HG02642 (cell line): ENCODE measurements at regions not wholly inside any gene's neighbourhood (a gene's known extent, or its start where the extent isn't known, plus 50 kb on each side); places are given as distances from the start of the nearest gene placed in this dataset.
"Not testable (repeated sequence)": the region's sequence is repeated elsewhere in the genome, so short reads cannot be mapped to it uniquely, and the experiment has no call there.

Experiments used
- ATAC-seq: cut with Tn5 transposase; IDR thresholded peaks from one replicate; pipeline ENCODE4 v1.9.1; 2021; ENCODE audit warnings: mild to moderate bottlenecking; ENCODE audit not compliant: unreplicated experiment, poor library complexity

DNA sequence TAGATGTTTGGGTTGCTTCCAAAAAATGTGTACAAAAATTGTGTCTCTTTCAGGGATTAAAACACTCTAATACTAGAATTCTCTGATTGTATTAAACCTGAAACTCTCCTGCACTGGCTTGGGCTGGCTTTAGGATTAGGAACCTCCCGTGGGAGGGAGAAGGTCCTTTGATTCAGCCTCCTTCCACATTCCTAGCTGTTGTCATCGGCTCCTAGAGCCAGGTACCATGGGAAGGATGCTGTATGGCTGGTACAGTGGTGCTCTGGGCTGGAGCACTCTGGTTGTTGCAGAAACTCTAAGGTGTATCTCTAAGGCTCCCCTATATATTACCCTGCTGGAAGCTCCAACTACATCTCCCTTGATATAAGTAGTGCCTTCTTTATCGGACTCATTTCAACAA, 245.2 kb upstream of the FOXK1 start:
- ATAC-seq: no peak

DNA sequence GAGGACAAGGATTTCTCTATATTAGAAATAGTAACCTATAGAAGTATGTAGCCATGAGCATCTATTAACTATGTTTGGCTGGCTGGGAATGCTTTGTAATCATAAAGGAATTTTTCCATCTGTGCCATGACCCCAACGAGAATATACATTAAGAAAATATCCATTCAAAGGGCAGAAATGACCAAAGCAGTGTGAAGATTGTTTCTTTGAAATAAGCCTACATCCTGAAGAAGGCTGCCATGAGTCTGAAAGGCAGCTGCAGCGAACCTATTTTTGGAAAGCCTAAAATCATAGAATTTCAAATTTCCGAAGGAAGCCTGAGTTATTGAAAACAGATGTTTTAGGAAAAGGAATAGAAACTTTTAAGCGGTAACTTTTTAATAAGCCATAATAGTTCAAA, 244.2 kb upstream of the FOXK1 start:
- no peak for ATAC-seq

DNA sequence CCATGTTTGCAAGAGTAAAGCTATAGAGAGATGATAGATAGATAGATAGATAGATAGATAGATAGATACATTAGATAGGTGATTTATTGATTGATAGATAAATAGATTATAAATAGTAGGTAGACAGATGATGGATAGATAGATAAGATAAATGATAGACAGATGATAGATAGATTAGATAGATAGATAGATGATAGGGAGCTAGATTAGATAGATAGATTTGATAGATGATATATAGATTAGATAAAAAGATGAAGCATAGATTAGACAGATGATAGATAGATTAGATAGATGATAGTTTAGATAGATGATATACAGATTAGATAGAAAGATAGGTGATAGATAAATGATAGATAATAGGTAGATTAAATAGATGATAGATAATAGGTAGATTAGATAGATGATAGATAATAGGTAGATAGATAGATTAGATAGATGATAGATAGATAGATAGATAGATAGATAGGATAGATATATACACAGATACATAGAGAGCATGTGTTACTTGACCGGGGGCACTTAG, 243.3 kb upstream of the FOXK1 start:
- ATAC-seq: no peak

DNA sequence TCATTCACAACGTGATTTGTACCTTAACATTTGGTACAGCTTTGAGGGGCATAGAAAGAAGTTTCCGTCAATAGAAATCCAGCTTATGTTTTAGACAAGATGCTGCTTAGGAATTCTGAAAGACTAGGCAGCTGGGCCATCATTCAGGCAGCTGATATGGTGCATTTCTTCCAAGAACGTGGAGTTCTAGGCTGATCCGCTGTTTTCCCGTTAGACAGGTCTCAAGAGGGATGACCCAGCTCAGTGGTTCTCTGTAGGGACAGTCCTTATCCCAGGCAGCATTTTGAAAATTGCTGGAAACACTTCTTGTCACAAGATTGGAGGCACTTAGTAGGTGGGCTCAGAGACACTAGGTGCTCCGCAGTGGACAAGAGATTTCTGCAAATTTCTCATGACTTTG, 242.7 kb upstream of the FOXK1 start:
- no peak for ATAC-seq

DNA sequence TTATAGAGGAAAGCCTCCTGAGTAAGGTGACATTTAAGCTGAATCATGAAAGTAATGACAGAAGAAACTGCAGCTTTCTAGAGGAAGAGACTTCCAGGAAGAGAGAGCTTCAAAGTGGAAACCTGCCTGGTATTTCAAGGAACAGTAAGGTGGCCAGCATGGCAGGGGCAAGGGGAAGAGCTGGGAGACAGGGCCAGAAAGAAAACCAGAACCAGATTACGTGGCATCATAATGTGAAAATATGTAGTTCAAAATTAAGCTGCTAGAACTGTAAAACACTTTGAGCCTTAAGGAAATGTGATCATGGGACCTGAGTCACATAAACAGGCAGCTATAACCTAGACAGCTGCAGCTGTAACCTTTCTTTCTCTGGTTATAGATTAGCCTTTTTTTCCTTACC, 238.0 kb upstream of the FOXK1 start:
- ATAC-seq: no peak

DNA sequence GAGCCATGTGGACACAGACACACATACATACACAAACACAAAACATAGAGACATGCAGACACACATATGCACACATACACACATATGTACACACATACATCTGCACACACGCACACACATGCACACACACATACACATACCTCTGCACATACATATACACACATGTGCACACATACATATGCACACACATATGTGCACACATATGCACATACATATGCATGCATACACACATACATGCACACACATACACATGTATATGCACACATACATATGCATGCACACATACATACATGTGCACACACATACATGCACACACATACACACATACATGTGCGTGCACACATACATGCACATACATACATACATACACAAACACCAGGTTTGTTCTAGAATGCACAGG, 236.3 kb upstream of the FOXK1 start:
- no peak for ATAC-seq

DNA sequence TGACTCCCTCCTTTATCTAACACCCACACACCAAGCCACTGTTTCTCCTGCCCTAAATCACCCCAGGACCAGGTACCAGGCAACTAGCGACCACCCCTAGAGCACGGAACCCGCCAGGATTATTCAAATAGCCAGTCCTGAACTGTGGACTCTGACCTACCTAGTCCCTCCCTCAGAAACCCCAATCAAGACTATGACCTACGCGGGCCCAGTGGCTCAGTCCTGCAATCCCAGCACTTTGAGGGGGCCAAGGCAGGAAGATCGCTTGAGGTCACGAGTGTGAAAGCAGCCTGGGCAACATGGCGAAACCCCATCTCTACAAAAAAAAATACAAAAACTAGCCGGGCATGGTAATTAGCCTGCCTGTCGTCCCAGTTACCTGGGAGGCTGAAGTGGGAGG, 232.8 kb upstream of the FOXK1 start:
- ATAC-seq: no peak

DNA sequence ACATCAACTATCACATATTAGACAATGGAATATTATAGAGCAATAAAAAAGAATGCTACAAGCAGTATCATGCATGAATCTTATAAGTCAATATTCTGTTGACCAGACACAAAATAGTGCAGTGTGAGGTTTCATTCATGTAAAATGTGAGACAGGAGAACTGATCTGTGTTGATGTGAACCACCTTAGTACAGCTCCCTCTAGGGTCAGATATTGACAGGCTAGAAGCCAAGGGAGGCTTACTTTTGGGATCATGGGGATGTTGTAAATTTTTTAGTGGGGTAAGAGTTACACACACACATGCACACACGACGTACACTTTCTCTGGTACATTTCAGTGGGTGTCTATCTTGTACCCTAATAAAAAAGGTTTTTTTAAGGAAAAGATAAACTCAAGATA, 231.6 kb upstream of the FOXK1 start:
- no peak for ATAC-seq

DNA sequence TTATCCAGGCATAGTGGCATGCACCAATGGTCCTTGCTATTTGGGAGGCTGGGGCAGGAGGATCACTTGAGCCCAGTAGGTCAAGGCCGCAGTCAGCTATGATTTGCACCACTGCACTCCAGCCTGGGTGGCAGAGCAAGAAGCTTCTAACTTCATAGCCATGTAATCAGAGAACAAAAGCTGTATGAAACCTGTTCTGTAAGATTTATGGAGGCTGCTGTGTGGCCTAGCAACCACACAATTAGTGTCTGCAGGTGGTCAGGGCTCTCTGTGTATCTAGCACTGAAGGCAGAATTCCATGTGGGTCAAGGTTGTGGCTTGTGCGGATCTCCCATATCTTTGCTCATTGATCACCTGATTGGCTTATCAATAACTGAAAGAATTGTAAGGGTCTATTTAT, 221.5 kb upstream of the FOXK1 start:
- no peak for ATAC-seq

DNA sequence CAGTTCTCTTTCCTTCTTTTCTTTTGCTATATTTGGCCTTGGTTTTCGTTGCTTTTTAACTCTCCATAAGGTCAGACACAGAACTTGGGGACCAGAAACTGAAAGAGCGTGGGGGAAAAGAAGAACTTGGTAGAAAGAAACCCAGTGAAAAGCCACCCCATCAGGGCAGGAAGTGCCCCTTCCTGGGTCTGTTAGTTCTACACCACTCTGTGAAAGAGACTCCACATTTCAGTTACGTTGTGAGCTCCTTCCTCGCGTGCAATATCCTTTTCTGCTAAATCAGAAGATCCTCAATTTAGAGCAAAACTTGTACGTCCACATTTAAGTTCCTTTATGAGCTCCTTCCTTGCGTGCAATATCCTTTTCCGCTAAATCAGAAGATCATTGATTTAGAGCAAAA, 220.6 kb upstream of the FOXK1 start:
- no peak for ATAC-seq

DNA sequence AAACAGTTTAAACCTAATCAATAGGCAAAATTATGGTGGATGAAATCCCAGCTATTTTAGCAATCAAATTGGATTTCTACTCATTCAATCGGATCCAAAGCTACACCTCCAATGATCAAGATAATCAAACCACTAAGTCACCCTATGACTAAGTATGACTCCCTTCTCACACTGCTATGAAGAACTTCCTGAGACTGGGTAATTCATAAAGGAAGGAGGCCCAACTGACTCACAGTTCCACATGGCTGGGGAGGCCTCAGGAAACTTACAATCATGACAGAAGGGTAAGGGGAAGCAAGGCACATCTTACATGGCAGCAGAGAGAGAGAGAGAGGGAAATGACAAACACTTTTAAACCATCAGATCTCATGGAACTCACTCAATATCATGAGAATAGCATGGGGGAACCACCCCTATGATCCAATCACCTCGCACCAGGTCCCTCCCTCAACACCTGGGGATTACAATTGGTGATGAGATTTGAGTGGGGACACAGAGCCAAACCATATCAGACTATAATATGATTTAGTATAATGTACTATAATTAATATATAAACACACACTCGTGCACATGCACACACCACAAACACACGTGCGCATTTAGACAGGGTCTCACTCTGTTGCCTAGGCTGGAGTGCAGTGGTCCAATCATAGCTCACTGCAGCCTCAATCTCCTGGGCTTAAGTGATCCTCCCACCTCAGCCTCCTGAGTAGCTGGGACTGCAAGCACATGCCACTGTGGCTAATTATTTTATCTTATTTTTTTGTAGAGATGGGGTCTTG, 213.6 kb upstream of the FOXK1 start:
- no peak for ATAC-seq

DNA sequence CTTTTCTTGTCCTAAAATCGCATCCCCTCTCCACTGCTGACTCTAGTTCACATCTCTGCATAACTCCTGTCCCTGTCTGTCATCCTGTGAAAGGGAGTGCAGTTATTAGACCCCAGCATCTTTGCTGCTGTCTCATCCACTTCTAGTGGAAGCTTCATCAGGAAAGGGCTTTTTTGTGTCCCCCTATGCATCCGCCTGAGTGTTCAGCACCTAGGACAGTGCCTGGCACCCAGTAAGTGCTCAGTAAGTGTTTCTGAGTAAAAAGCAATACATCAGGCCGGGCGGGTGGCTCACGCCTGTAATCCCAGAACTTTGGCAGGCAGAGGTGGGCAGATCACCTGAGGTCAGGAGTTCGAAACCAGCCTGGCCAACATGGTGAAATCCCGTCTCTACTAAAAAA, 211.8 kb upstream of the FOXK1 start:
- no peak for ATAC-seq

DNA sequence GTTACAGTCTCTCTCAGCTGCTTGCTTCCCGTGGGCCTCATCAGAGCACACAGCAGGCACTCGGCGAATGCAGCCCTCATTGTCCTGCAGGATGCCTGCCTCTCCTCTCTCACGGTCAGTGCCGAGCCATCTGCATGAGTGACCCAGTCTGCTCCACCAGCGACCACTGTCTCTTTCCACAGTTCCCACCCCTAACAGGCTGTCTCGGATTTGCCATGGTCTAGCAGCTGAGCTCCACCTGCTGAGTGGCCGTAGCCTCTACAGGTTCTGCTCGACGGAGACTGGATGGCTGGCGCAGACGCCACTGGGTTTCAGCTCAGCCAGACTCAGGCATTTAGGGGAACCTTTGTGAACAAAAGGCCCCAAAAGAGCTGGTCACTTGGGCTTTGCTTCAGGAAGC, 209.4 kb upstream of the FOXK1 start:
- ATAC-seq: no peak

DNA sequence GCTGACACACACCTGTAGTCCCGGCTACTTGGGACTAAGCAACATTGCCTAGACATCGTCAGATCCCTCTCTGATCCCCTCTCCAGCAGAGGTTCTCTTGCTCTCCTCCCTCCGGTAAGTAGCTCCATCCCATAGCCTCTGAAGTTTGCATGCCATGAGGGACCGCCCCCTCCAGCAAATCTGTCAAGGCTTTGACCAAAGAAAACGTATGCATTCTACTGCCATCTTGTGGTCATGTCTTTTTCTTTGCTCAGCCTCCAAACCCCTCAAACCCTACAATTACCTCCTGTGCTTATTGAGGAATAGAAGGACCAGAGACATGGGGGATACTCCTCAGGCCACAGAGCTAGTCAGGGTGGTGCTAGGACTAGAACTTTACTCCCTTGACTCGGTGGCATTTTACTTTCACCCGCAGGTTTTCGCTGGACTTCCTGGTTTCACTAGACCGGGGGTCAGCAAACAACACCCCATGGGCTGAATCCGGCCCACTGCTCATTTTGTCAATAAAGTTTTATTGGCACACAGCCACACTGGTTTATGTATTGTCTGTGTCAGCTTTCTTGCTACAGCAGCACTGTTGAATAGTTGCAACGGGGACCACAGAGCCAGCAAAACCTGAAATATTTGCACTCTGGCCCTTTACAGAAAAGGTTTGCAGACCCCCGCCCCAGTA, 202.6 kb upstream of the FOXK1 start:
- ATAC-seq: no peak

DNA sequence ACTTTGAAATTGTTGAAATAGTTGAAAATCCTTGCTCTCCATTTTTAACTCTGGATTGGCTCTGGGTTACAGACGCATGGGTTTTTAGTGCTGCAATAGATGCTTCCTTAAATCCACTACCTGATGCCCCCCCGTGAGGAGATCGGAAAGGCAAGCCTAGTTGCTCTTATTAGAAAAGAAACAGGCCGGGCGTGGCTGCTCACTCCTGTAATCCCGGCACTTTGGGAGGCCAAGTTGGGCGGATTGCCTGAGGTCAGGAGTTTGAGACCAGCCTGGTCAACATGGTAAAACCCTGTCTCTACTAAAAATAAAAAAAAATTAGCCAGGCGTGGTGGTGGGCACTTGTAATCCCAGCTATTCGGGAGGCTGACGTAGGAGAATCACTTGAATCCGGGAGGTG, 202.0 kb upstream of the FOXK1 start:
- not testable (repeated sequence) for ATAC-seq

DNA sequence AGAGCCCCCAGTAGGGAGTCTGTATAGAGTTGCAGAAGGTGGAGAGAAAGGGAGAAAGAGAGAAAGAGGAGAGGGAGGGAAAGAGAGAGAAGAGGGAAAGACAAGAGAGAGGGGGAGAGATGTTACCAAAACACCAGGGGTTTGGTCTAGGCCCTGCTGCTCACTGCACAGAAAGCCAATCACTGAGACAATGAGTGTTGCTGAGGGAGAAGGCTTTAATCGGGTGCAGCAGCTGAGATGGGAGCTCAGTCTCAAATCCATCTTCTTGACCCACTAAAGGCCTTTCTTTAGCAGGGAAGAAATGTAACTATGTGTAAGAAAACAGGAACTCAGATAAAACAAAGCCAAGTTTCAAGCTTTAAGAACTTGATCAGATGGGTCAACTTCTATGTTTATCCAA, 198.2 kb upstream of the FOXK1 start:
- ATAC-seq: no peak

DNA sequence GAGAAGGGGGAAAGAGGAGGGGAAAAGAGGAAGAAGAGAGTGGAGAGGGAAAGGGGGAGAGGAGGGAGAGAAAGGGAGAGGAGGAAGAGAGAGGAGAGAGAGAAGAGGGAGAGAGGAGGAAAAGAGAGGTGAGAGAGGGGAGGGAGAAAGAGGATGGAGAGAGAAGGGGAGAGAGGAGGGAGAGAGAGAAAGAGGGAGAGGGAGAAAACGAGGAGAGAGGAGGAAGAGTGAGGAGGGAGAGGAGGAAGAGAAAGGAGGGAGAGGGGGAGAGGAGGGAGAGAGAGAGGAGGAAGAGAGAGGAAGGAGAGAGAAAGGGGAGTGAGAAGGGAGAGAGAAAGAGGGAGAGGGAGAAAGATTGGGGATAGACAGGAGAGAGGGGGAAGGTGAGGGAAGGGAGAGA, 197.6 kb upstream of the FOXK1 start:
- ATAC-seq: no peak

DNA sequence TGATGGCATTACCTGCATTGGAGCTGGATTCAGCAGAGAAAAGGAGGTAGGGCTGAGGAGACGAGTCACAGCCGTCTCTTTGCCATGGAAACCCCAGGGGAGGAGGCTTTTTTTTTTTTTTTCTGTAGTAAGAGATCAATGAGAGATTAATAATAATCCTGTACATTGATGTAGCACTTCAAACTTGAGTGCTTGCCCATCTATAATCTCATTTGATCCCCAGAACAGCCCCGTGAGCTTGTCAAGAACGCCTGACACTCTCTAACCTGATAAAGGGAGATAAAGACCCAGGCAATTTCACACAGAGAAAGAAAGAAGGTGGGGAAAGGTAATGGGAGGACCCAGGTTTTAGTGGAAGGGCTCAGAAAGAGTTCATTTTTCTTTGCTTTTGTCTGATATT, 195.2 kb upstream of the FOXK1 start:
- no peak for ATAC-seq

DNA sequence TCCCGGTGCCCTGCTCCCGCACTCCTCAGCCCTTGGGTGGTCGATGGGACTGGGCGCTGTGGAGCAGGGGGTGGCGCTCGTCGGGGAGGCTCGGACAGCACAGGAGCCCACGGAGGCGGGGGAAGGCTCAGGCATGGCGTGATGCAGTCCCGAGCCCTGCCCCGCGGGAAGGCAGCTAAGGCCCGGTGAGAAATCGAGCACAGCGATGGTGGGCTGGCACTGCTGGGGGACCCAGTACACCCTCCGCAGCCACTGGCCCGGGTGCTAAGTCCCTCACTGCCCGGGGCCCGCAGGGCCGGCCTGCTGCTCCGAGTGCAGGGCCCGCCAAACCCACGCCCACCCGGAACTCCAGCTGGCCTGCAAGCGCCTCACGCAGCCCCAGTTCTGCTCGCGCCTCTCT, 185.2 kb upstream of the FOXK1 start:
- ATAC-seq: not testable (repeated sequence)

DNA sequence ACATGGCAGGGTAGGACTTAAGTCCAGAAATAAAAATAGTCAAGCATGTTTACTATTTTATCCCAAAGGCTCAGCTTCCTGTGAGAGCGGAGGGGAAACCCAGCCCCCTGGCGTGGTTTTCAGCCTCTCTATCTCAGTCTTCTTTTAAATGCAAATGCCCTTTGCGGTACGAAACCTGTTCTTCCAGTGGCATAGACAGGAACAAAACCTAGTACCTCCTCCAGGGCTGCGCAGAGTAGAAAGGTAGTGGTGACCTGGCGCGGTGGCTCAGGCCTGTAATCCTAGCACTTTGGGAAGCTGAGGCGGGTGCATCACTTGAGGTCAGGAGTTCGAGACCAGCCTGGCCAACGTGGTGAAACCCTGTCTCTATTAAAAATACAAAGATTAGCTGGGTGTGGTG, 181.3 kb upstream of the FOXK1 start:
- ATAC-seq: no peak

DNA sequence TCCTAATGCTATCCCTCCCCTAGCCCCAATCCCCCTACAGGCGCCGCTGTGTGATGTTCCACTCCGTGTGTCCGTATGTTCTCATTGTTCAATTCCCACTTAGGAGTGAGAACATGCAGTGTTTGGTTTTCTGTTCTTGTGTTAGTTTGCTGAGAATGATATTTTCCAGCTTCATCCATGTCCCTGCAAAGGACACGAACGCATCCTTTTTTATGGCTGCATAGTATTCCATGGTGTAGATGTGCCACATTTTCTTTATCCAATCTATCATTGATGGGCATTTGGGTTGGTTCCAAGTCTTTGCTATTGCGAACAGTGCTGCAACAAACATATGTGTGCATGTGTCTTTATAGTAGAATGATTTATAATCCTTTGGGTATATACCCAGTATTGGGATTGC, 174.2 kb upstream of the FOXK1 start:
- ATAC-seq: not testable (repeated sequence)

DNA sequence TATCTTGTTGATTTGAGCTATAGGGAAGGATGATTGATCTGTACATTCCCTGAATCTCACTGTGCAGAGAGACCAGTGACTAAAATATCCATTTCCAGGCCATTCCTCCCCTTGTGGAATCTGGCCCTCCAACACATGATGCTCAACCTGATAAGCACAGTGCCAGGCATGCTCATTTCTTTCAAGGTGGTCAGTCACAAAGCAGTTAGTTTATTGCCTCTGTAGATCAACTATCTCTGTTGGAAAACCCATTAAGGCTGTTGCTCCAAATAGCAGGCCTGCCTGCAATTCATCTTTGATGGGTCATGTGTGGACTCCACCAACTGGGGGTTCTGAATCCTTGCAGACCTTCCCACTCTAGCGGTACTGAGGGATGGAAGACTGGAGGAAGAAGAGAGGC, 168.6 kb upstream of the FOXK1 start:
- ATAC-seq: no peak
